ENCODE measurements at regions not wholly inside any gene's neighbourhood (a gene's known extent, or its start where the extent isn't known, plus 50 kb on each side); places are given as distances from the start of the nearest gene placed in this dataset.

DNA sequence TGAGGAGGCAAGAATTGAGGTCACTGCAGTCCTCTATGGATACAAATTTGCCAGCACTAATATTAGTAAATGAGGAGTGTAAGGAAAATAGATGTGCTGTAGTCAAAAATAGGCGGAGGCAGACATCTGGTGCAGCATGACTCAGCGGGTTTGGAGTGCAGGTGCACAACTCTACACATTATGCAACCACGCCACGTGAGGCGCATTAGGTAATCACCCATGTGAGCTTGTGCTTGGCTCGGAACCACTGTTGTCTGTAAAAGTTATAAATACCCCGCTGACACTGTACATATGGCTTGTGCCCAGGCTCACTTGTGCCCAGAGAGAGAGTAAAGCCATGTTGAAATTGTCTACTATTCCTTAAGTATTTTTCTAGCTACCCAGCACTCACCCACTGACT, 623.5 kb upstream of the NUDT12 start:
- TF ChIP-seq EGR1 (IDR thresholded peaks at IDR 0.05; ENCODE audit: low read depth in 2 of 2): no peak
- TF ChIP-seq, protein P1, sequence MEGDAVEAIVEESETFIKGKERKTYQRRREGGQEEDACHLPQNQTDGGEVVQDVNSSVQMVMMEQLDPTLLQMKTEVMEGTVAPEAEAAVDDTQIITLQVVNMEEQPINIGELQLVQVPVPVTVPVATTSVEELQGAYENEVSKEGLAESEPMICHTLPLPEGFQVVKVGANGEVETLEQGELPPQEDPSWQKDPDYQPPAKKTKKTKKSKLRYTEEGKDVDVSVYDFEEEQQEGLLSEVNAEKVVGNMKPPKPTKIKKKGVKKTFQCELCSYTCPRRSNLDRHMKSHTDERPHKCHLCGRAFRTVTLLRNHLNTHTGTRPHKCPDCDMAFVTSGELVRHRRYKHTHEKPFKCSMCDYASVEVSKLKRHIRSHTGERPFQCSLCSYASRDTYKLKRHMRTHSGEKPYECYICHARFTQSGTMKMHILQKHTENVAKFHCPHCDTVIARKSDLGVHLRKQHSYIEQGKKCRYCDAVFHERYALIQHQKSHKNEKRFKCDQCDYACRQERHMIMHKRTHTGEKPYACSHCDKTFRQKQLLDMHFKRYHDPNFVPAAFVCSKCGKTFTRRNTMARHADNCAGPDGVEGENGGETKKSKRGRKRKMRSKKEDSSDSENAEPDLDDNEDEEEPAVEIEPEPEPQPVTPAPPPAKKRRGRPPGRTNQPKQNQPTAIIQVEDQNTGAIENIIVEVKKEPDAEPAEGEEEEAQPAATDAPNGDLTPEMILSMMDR (IDR thresholded peaks at IDR 0.05; ENCODE audit: low read depth, low read length, missing input control): no peak
- TF ChIP-seq, protein P2, sequence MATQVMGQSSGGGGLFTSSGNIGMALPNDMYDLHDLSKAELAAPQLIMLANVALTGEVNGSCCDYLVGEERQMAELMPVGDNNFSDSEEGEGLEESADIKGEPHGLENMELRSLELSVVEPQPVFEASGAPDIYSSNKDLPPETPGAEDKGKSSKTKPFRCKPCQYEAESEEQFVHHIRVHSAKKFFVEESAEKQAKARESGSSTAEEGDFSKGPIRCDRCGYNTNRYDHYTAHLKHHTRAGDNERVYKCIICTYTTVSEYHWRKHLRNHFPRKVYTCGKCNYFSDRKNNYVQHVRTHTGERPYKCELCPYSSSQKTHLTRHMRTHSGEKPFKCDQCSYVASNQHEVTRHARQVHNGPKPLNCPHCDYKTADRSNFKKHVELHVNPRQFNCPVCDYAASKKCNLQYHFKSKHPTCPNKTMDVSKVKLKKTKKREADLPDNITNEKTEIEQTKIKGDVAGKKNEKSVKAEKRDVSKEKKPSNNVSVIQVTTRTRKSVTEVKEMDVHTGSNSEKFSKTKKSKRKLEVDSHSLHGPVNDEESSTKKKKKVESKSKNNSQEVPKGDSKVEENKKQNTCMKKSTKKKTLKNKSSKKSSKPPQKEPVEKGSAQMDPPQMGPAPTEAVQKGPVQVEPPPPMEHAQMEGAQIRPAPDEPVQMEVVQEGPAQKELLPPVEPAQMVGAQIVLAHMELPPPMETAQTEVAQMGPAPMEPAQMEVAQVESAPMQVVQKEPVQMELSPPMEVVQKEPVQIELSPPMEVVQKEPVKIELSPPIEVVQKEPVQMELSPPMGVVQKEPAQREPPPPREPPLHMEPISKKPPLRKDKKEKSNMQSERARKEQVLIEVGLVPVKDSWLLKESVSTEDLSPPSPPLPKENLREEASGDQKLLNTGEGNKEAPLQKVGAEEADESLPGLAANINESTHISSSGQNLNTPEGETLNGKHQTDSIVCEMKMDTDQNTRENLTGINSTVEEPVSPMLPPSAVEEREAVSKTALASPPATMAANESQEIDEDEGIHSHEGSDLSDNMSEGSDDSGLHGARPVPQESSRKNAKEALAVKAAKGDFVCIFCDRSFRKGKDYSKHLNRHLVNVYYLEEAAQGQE (IDR thresholded peaks at IDR 0.05): no peak
- no peak for TF ChIP-seq SP1 (IDR thresholded peaks at IDR 0.05)
- TF ChIP-seq GABPA (IDR thresholded peaks at IDR 0.05 in 1 of 2, conservative IDR thresholded peaks at IDR 0.05 in 1 of 2): no peak
- TF ChIP-seq, protein P3, sequence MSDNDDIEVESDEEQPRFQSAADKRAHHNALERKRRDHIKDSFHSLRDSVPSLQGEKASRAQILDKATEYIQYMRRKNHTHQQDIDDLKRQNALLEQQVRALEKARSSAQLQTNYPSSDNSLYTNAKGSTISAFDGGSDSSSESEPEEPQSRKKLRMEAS (IDR thresholded peaks at IDR 0.05): no peak
- no peak for TF ChIP-seq TAF1 (conservative IDR thresholded peaks at IDR 0.05)
- peak in 1 of 2 donors; percentile 46 for TF ChIP-seq JUND (IDR thresholded peaks at IDR 0.05)

Data from liver (tissue), 3 donors.